K562 (cell line): ENCODE measurements at regions not wholly inside any gene's neighbourhood (a gene's known extent, or its start where the extent isn't known, plus 50 kb on each side); places are given as distances from the start of the nearest gene placed in this dataset.

Source experiments
- CHD7 ChIP-seq: fragments of 200-600 bp; sonication (generic); IDR thresholded peaks from one replicate; pipeline ENCODE4 v1.6.1; 2012; ENCODE audit warnings: mild to moderate bottlenecking, low read depth, low read length, inconsistent platforms
- CUX1 ChIP-seq: fragments of 200-800 bp; sonication (Bioruptor generic); IDR thresholded peaks from 2 replicates; pipeline ENCODE4 v1.6.1; 2016; ENCODE audit warnings: missing genetic modification characterization, missing compliant biosample characterization
- NONO ChIP-seq, 2 experiments: fragments of 200-400 bp in 1 of 2; fragments of 450-650 bp in 1 of 2; formaldehyde crosslinking in 1 of 2; IDR thresholded peaks; 2 replicates each; pipeline ENCODE4 v1.6.1; 2017; ENCODE audit warnings: low read depth in 2 of 2, mild to moderate bottlenecking in 2 of 2, moderate library complexity in 2 of 2, low read length in 1 of 2

- TF ChIP-seq CHD7: no peak
- TF ChIP-seq NONO (IDR thresholded peaks at IDR 0.05; ENCODE audit: low read depth in 2 of 2, low read length in 1 of 2): no peak
- TF ChIP-seq CUX1 (CRISPR knock-in tag): no peak
These were observed 172.0 kb upstream of the FRMD6 start (continued) for GRCh38 chr14:51479584-51480325.
